SK-N-SH (cell line): ENCODE measurements at regions not wholly inside any gene's neighbourhood (a gene's known extent, or its start where the extent isn't known, plus 50 kb on each side); places are given as distances from the start of the nearest gene placed in this dataset.
A peak's percentile ranks its signal among the peaks of the same experiment; 100 is the strongest.

Experiments used
- CTCF ChIA-PET: fragments of 300-600, 350-600 bp; formaldehyde crosslinking; extraction: SDS; loops from one replicate; lab custom pipeline; 2021; lab: Yijun Ruan, JAX
- POLR2A ChIA-PET: fragments of 350-600 bp; sonication (Branson Sonifier 250); formaldehyde crosslinking; extraction: SDS; loops from one replicate; lab custom pipeline; 2020; ENCODE audit warnings: antibody characterized with exemption, inconsistent platforms; lab: Yijun Ruan, JAX
- DNase-seq: peaks from one replicate; pipeline ENCODE4 v3.0.0; 2012
- H2AFZ ChIP-seq: fragments of 200-600 bp; sonication (generic); 2 replicates; pipeline ENCODE4 v1.8.1; 2016; ENCODE audit warnings: antibody characterized with exemption, mild to moderate bottlenecking, low read depth
- H3F3A ChIP-seq: fragments of 200-600 bp; sonication (generic); replicated peaks from 2 replicates; pipeline ENCODE3; 2016; ENCODE audit warnings: antibody characterized with exemption, mild to moderate bottlenecking; ENCODE audit not compliant: insufficient read depth
- H3K27ac ChIP-seq, 2 experiments: fragments of 200-500 bp in 1 of 2; fragments of 200-600 bp in 1 of 2; sonication (Bioruptor generic) in 1 of 2; sonication (generic), shearing (Covaris generic) in 1 of 2; 2 replicates each; pipeline versions ENCODE4 v1.5.1 to v1.6.1; 2014 to 2016; ENCODE audit warnings: low read depth in 2 of 2, inconsistent platforms in 1 of 2, low read length in 1 of 2, mild to moderate bottlenecking in 1 of 2, mixed read lengths in 1 of 2
- H3K27me3 ChIP-seq: fragments of 200-600 bp; sonication (generic), shearing (Covaris generic); 2 replicates; pipeline ENCODE4 v1.6.1; 2016; ENCODE audit warnings: mixed run types; ENCODE audit not compliant: insufficient read depth
- H3K36me3 ChIP-seq, 2 experiments: fragments of 200-500 bp in 1 of 2; fragments of 200-600 bp in 1 of 2; sonication (Bioruptor generic) in 1 of 2; sonication (generic) in 1 of 2; replicated peaks in 1 of 2; 2 replicates each; pipeline versions ENCODE3 to v1.5.1; 2014 to 2016; ENCODE audit warnings: low read length in 1 of 2, mild to moderate bottlenecking in 1 of 2; ENCODE audit not compliant: insufficient read depth in 2 of 2, control insufficient read depth in 1 of 2
- H3K4me1 ChIP-seq, 2 experiments: fragments of 200-500 bp in 1 of 2; fragments of 200-600 bp in 1 of 2; sonication (Bioruptor generic) in 1 of 2; sonication (generic), shearing (Covaris generic) in 1 of 2; 2 replicates each; pipeline versions ENCODE4 v1.5.1 to v1.6.1; 2014 to 2016; ENCODE audit warnings: low read depth in 1 of 2, low read length in 1 of 2, mixed run types in 1 of 2; ENCODE audit not compliant: insufficient read depth in 2 of 2, control insufficient read depth in 1 of 2
- H3K4me2 ChIP-seq: fragments of 200-600 bp; sonication (generic), shearing (Covaris generic); 2 replicates; pipeline ENCODE4 v1.6.1; 2017; ENCODE audit warnings: mixed run types
- H3K4me3 ChIP-seq, 2 experiments: fragments of 200-500 bp in 1 of 2; fragments of 200-600 bp in 1 of 2; sonication (Bioruptor generic) in 1 of 2; sonication (generic), shearing (Covaris generic) in 1 of 2; 2 replicates each; pipeline versions ENCODE4 v1.5.1 to v1.8.1; 2014 to 2016; ENCODE audit warnings: low read depth in 2 of 2, inconsistent platforms in 1 of 2, low read length in 1 of 2, mild to moderate bottlenecking in 1 of 2, mixed read lengths in 1 of 2, moderate library complexity in 1 of 2
- H3K79me2 ChIP-seq: fragments of 200-600 bp; sonication (generic); 2 replicates; pipeline ENCODE4 v1.8.1; 2017; ENCODE audit warnings: mild to moderate bottlenecking; ENCODE audit not compliant: insufficient read depth
- H3K9ac ChIP-seq: fragments of 200-600 bp; sonication (generic); 2 replicates; pipeline ENCODE4 v1.6.1; 2017; ENCODE audit warnings: mixed run types
- H3K9me2 ChIP-seq: fragments of 200-600 bp; sonication (generic); 2 replicates; pipeline ENCODE4 v1.6.1; 2017; ENCODE audit warnings: mixed run types
- H3K9me3 ChIP-seq: fragments of 200-600 bp; sonication (generic); 2 replicates; pipeline ENCODE4 v1.6.1; 2017; ENCODE audit warnings: mixed run types, mild to moderate bottlenecking, moderate library complexity
- H4K20me1 ChIP-seq: fragments of 200-600 bp; sonication (generic); 2 replicates; pipeline ENCODE4 v1.6.1; 2017; ENCODE audit warnings: mild to moderate bottlenecking, mixed run types; ENCODE audit not compliant: insufficient read depth
- EP300 ChIP-seq, 2 experiments: IDR thresholded peaks; 2 replicates each; pipeline versions ENCODE4 v1.4.0 to v1.6.1; 2012; ENCODE audit warnings: borderline replicate concordance in 1 of 2, low read depth in 1 of 2, low read length in 1 of 2
- FOXJ3 ChIP-seq: sonication (generic); formaldehyde crosslinking; IDR thresholded peaks from 2 replicates; pipeline ENCODE4 v1.5.1; 2020; ENCODE audit warnings: mild to moderate bottlenecking, missing genetic modification reagents
- GATA2 ChIP-seq: sonication (generic); formaldehyde crosslinking; IDR thresholded peaks from 2 replicates; pipeline ENCODE4 v1.5.0; 2020; ENCODE audit warnings: mild to moderate bottlenecking, missing genetic modification reagents
- MEF2A ChIP-seq: IDR thresholded peaks from 2 replicates; pipeline ENCODE4 v1.4.0; 2012; ENCODE audit warnings: low read depth, borderline replicate concordance
- NRF1 ChIP-seq: IDR thresholded peaks from 2 replicates; pipeline ENCODE4 v1.6.1; 2012; ENCODE audit warnings: low read depth, mild to moderate bottlenecking, low read length
- POLR2AphosphoS5 ChIP-seq: IDR thresholded peaks from 2 replicates; pipeline ENCODE4 v1.6.1; 2012; ENCODE audit warnings: low read depth, low read length
- RAD21 ChIP-seq: IDR thresholded peaks from 2 replicates; pipeline ENCODE4 v1.6.1; 2012; ENCODE audit warnings: mild to moderate bottlenecking, low read length
- RCOR1 ChIP-seq: fragments of 150-350 bp; IDR thresholded peaks from 2 replicates; pipeline ENCODE4 v1.6.1; 2017; ENCODE audit warnings: antibody characterized with exemption, low read length
- REST ChIP-seq: IDR thresholded peaks from 2 replicates; pipeline ENCODE4 v1.6.1; 2012; ENCODE audit warnings: mild to moderate bottlenecking, low read depth, low read length, moderate library complexity
- RFX5 ChIP-seq: IDR thresholded peaks from 2 replicates; pipeline ENCODE4 v1.6.1; 2012; ENCODE audit warnings: mild to moderate bottlenecking, improper control_type of control experiment, low read length
- TEAD4 ChIP-seq: IDR thresholded peaks from 2 replicates; pipeline ENCODE4 v1.4.0; 2012; ENCODE audit warnings: mild to moderate bottlenecking, borderline replicate concordance; ENCODE audit not compliant: insufficient read depth
- WGBS: methylation state at CpG from one replicate; pipeline ENCODE4 v1.1.6; 2017; ENCODE audit warnings: low lambda C conversion rate; 5-methylcytosine and 5-hydroxymethylcytosine counted together
- TF ChIP-seq, protein P1 (sequence below): fragments of 150-350 bp; IDR thresholded peaks from 2 replicates; pipeline ENCODE4 v1.6.1; 2017; ENCODE audit warnings: antibody characterized with exemption, low read length, low read depth, borderline replicate concordance

GRCh38 chr18:75551071-75551470 lies 123.6 kb upstream of the SMIM21 start:
- ChIA-PET POLR2A (no interaction called here), CTCF (no interaction called here)
- Histone ChIP-seq H3K79me2 (no peaks in the 10 kb centered on the region), H3K9me2 (no peaks in the 10 kb centered on the region), H3K9ac (no peak overlapping the region), H4K20me1 (no peaks in the 10 kb centered on the region), H3K9me3 (no peaks in the 10 kb centered on the region), H3F3A (no peaks in the 10 kb centered on the region), H3K36me3 (no peaks in the 10 kb centered on the region), H2AFZ (no peak overlapping the region), H3K4me3 (no peak overlapping the region), H3K4me2 (no peak overlapping the region), H3K4me1 (no peaks in the 10 kb centered on the region; a peak in 1 of 4 replicates), H3K27me3 (no peaks in the 10 kb centered on the region), H3K27ac (no peak overlapping the region)
- no peak for TF ChIP-seq NRF1
- TF ChIP-seq, protein P1, sequence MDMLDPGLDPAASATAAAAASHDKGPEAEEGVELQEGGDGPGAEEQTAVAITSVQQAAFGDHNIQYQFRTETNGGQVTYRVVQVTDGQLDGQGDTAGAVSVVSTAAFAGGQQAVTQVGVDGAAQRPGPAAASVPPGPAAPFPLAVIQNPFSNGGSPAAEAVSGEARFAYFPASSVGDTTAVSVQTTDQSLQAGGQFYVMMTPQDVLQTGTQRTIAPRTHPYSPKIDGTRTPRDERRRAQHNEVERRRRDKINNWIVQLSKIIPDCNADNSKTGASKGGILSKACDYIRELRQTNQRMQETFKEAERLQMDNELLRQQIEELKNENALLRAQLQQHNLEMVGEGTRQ: no peak
- TF ChIP-seq MEF2A: no peak
- no peak for TF ChIP-seq FOXJ3 (CRISPR knock-in tag)
- no peak for TF ChIP-seq RAD21
- no peak for TF ChIP-seq EP300 (IDR thresholded peaks at IDR 0.05; ENCODE audit: borderline replicate concordance in 1 of 2, low read depth in 1 of 2, low read length in 1 of 2)
- TF ChIP-seq TEAD4: no peak
- no peak for TF ChIP-seq RFX5
- DNase-seq: no peak
- WGBS: 63% methylated on average over 4 of the region's 4 CpGs

- CTCF ChIA-PET: interaction anchor here (0.6 kb wide), 1 partner anchor 186 kb away, joined by 3 read pairs; no protein-coding TSS in a partner anchor
These were observed 120.9 kb upstream of the SMIM21 start for GRCh38 chr18:75548353-75548905.

More at GRCh38 chr18:75548353-75548905, 120.9 kb upstream of the SMIM21 start:
- POLR2A ChIA-PET: no interaction called here
- no peaks in the 10 kb centered on the region; a peak in 1 of 4 replicates for H3K4me1 ChIP-seq
- H3F3A ChIP-seq: no peaks in the 10 kb centered on the region
- TF ChIP-seq RCOR1 (no peak), REST (no peak), POLR2AphosphoS5 (no peak), EP300 (IDR thresholded peaks at IDR 0.05; ENCODE audit: borderline replicate concordance in 1 of 2, low read depth in 1 of 2, low read length in 1 of 2) (no peak), GATA2 (CRISPR knock-in tag) (no peak)
- H3K4me3 ChIP-seq: no peak overlapping the region
- no peaks in the 10 kb centered on the region for H3K9me3 ChIP-seq
- H3K4me2 ChIP-seq: no peak overlapping the region
- H3K27me3 ChIP-seq: no peaks in the 10 kb centered on the region
- no peaks in the 10 kb centered on the region for H3K79me2 ChIP-seq
- H3K9ac ChIP-seq: no peak overlapping the region
- WGBS: 40% methylated on average over 10 of the region's 10 CpGs
- no peaks in the 10 kb centered on the region for H4K20me1 ChIP-seq
- H2AFZ ChIP-seq: no peak overlapping the region
- H3K36me3 ChIP-seq: no peaks in the 10 kb centered on the region
- peak; percentile 17 for DNase-seq
- no peaks in the 10 kb centered on the region for H3K9me2 ChIP-seq
- H3K27ac ChIP-seq: no peak overlapping the region
